ENCODE measurements at regions not wholly inside any gene's neighbourhood (a gene's known extent, or its start where the extent isn't known, plus 50 kb on each side); places are given as distances from the start of the nearest gene placed in this dataset.

GRCh38 chr13:110773480-110773879 lies 60.0 kb downstream of the ING1 start:
- no peaks in the 10 kb centered on the region for H3K4me1 Mint-ChIP-seq (ENCODE audit: low read depth)
- no peaks in the 10 kb centered on the region for H3K9me3 Mint-ChIP-seq
- no peak overlapping the region for H3K27ac Mint-ChIP-seq
- peaks cover 34% of the 10 kb centered on the region for H3K27me3 Mint-ChIP-seq (ENCODE audit: low read depth)
- H3K36me3 Mint-ChIP-seq (ENCODE audit: low read depth) = no peaks in the 10 kb centered on the region
- H3K4me3 Mint-ChIP-seq = no peak overlapping the region

DNA sequence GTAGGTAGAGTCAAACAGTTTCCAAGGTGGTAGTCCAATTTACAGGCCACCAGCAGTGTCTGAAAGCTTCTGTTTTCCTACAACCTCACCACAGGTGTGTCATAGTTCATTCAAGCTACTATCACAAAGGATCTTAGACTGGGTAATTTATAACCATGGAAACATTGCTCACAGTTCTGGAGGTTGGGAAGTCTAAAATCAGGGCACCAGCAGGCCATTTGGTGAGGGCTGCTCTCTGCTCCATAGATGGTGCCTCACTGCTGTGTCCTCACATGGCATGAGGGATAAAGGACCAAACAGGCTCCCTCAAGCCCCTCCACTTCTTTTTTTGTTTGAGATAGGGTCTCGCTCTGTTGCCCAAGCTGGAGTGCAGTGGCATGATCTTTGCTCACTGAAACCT lies 60.6 kb downstream of the ING1 start:
- no peak overlapping the region for H3K27ac Mint-ChIP-seq
- H3K4me1 Mint-ChIP-seq (ENCODE audit: low read depth) = no peaks in the 10 kb centered on the region
- no peak overlapping the region for H3K4me3 Mint-ChIP-seq
- H3K36me3 Mint-ChIP-seq (ENCODE audit: low read depth) = no peaks in the 10 kb centered on the region
- H3K27me3 Mint-ChIP-seq (ENCODE audit: low read depth) = peaks cover 32% of the 10 kb centered on the region
- no peaks in the 10 kb centered on the region for H3K9me3 Mint-ChIP-seq

DNA sequence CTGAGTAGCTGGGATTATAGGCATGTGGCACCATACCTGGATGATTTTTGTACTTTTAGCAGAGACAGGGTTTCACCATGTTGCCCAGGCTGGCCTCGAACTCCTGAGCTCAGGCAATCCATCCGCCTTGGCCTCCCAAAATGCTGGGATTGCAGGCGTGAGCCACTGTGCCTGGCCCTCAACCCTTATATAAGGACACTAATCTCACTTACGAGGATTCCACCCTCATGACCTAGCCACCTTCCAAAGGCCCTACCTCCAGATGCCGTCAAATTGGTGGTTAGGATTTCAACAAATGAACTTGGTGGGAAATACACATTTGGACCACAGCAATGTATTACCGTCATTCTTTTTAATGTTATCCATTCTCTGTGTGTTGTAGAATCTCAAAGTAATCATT lies 61.0 kb downstream of the ING1 start:
- H3K27ac Mint-ChIP-seq = no peak overlapping the region
- H3K9me3 Mint-ChIP-seq = no peaks in the 10 kb centered on the region
- H3K27me3 Mint-ChIP-seq (ENCODE audit: low read depth) = peaks cover 32% of the 10 kb centered on the region
- no peak overlapping the region for H3K4me3 Mint-ChIP-seq
- H3K36me3 Mint-ChIP-seq (ENCODE audit: low read depth) = no peaks in the 10 kb centered on the region
- H3K4me1 Mint-ChIP-seq (ENCODE audit: low read depth) = no peaks in the 10 kb centered on the region

DNA sequence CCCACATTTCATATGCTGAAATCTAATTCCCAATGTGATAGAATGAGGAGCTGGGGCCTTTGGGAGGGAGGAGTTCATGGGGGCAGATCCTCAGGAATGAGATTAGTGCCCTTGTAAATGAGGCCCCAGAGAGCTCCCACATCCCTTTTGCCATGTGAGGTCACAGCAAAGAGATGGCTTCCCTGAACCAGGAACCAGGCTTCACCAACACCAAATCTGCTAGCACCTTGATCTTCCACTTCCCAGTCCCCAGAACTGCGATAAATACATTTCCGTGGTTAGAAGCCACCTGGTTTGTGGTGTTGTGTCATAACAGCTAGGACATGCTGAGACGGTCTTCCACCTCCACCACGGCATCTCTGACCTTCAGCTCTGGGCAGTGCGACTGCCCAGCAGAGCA lies 62.1 kb downstream of the ING1 start:
- Mint-ChIP-seq H3K27me3 (ENCODE audit: low read depth) (peaks cover 27% of the 10 kb centered on the region), H3K9me3 (peaks cover 4% of the 10 kb centered on the region)

GRCh38 chr13:110777251-110777820 lies 63.8 kb downstream of the ING1 start:
- H3K9me3 Mint-ChIP-seq = peaks cover 12% of the 10 kb centered on the region
- H3K4me3 Mint-ChIP-seq = no peak overlapping the region
- no peaks in the 10 kb centered on the region for H3K4me1 Mint-ChIP-seq (ENCODE audit: low read depth)
- H3K36me3 Mint-ChIP-seq (ENCODE audit: low read depth) = no peaks in the 10 kb centered on the region
- peaks cover 27% of the 10 kb centered on the region for H3K27me3 Mint-ChIP-seq (ENCODE audit: low read depth)
- no peak overlapping the region for H3K27ac Mint-ChIP-seq

More for the DNA sequence above, 62.1 kb downstream of the ING1 start:
- no peak overlapping the region for H3K27ac Mint-ChIP-seq
- H3K36me3 Mint-ChIP-seq (ENCODE audit: low read depth) = no peaks in the 10 kb centered on the region
- no peak overlapping the region for H3K4me3 Mint-ChIP-seq
- H3K4me1 Mint-ChIP-seq (ENCODE audit: low read depth) = no peaks in the 10 kb centered on the region

GRCh38 chr13:110779022-110779421 lies 65.5 kb downstream of the ING1 start:
- no peaks in the 10 kb centered on the region for H3K4me1 Mint-ChIP-seq (ENCODE audit: low read depth)
- no peak overlapping the region for H3K4me3 Mint-ChIP-seq
- no peak overlapping the region for H3K27ac Mint-ChIP-seq
- no peaks in the 10 kb centered on the region for H3K36me3 Mint-ChIP-seq (ENCODE audit: low read depth)
- H3K9me3 Mint-ChIP-seq = peaks cover 17% of the 10 kb centered on the region
- H3K27me3 Mint-ChIP-seq (ENCODE audit: low read depth) = peaks cover 32% of the 10 kb centered on the region

GRCh38 chr13:110780422-110780821 lies 66.9 kb downstream of the ING1 start:
- H3K4me1 Mint-ChIP-seq (ENCODE audit: low read depth) = no peaks in the 10 kb centered on the region
- no peak overlapping the region for H3K27ac Mint-ChIP-seq
- peaks cover 17% of the 10 kb centered on the region for H3K9me3 Mint-ChIP-seq

GRCh38 chr13:110782185-110782584 lies 68.7 kb downstream of the ING1 start:
- Mint-ChIP-seq H3K27ac (no peak overlapping the region), H3K4me3 (no peak overlapping the region), H3K27me3 (ENCODE audit: low read depth) (peaks cover 40% of the 10 kb centered on the region), H3K4me1 (ENCODE audit: low read depth) (no peaks in the 10 kb centered on the region), H3K9me3 (peaks cover 17% of the 10 kb centered on the region), H3K36me3 (ENCODE audit: low read depth) (no peaks in the 10 kb centered on the region)

More at GRCh38 chr13:110780422-110780821, 66.9 kb downstream of the ING1 start:
- Mint-ChIP-seq H3K27me3 (ENCODE audit: low read depth) (peaks cover 36% of the 10 kb centered on the region), H3K4me3 (no peak overlapping the region), H3K36me3 (ENCODE audit: low read depth) (no peaks in the 10 kb centered on the region)

DNA sequence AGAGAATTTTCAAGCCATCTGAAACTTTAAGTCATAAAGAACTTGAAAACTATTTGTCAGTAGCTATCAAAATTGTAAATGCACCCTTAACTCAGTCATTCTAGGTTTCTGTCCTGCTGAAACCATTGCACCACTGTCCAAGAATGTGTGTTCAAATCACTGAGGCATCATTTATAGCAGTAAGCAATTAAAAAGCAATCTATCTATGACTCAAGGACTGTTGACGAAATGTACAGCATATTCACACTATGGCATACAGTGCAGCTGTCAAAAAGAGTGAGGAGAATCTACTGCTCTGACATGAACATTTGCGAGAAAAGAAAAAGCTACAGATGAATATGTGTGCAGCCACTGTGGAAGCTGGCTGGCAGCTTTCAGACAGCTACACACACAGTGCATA lies 71.2 kb downstream of the ING1 start:
- Mint-ChIP-seq H3K9me3 (peaks cover 17% of the 10 kb centered on the region), H3K27me3 (ENCODE audit: low read depth) (peaks cover 36% of the 10 kb centered on the region), H3K4me1 (ENCODE audit: low read depth) (no peaks in the 10 kb centered on the region), H3K4me3 (no peak overlapping the region), H3K27ac (no peak overlapping the region), H3K36me3 (ENCODE audit: low read depth) (no peaks in the 10 kb centered on the region)

- H3K27ac Mint-ChIP-seq = no peak overlapping the region
Measured at GRCh38 chr13:110788778-110789177, 75.3 kb downstream of the ING1 start.

GRCh38 chr13:110789871-110790270 lies 76.4 kb downstream of the ING1 start:
- peaks cover 3% of the 10 kb centered on the region for H3K36me3 Mint-ChIP-seq (ENCODE audit: low read depth)
- no peak overlapping the region for H3K4me3 Mint-ChIP-seq
- no peaks in the 10 kb centered on the region for H3K4me1 Mint-ChIP-seq (ENCODE audit: low read depth)
- peaks cover 23% of the 10 kb centered on the region for H3K27me3 Mint-ChIP-seq (ENCODE audit: low read depth)
- H3K27ac Mint-ChIP-seq = no peak overlapping the region
- H3K9me3 Mint-ChIP-seq = peaks cover 16% of the 10 kb centered on the region

More at GRCh38 chr13:110788778-110789177, 75.3 kb downstream of the ING1 start:
- H3K4me1 Mint-ChIP-seq (ENCODE audit: low read depth) = no peaks in the 10 kb centered on the region
- H3K36me3 Mint-ChIP-seq (ENCODE audit: low read depth) = no peaks in the 10 kb centered on the region
- peaks cover 30% of the 10 kb centered on the region for H3K27me3 Mint-ChIP-seq (ENCODE audit: low read depth)
- H3K9me3 Mint-ChIP-seq = peaks cover 16% of the 10 kb centered on the region
- no peak overlapping the region for H3K4me3 Mint-ChIP-seq

- Mint-ChIP-seq H3K9me3 (peaks cover 16% of the 10 kb centered on the region), H3K27me3 (ENCODE audit: low read depth) (peaks cover 19% of the 10 kb centered on the region), H3K4me1 (ENCODE audit: low read depth) (no peaks in the 10 kb centered on the region), H3K27ac (no peak overlapping the region), H3K4me3 (no peak overlapping the region), H3K36me3 (ENCODE audit: low read depth) (peaks cover 3% of the 10 kb centered on the region)
Measured at GRCh38 chr13:110790371-110790770, 76.9 kb downstream of the ING1 start.

DNA sequence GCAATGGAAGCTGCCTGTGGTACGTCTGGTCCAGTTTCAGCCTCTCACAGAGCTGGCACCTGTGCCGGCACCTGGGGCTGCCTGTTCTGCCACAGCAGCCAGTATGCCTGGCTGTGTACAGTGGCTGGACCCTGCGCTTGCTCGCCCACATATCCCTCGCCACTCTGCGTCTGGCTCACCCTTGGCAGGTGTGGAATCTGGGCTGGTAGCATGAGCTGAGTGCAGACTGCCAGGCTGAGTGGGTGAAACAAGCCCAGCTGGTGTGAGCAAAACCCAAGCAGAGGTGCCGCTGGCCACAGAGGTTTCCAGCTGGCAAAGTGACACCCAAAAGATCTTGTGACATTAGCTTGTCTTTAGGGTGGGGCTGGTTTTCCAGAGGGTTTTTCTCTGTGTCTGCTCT lies 80.7 kb downstream of the ING1 start:
- H3K9me3 Mint-ChIP-seq = peaks cover 16% of the 10 kb centered on the region
- H3K27ac Mint-ChIP-seq = no peak overlapping the region
- H3K4me1 Mint-ChIP-seq (ENCODE audit: low read depth) = no peaks in the 10 kb centered on the region
- H3K36me3 Mint-ChIP-seq (ENCODE audit: low read depth) = peaks cover 3% of the 10 kb centered on the region
- H3K27me3 Mint-ChIP-seq (ENCODE audit: low read depth) = peaks cover 26% of the 10 kb centered on the region
- no peak overlapping the region for H3K4me3 Mint-ChIP-seq

DNA sequence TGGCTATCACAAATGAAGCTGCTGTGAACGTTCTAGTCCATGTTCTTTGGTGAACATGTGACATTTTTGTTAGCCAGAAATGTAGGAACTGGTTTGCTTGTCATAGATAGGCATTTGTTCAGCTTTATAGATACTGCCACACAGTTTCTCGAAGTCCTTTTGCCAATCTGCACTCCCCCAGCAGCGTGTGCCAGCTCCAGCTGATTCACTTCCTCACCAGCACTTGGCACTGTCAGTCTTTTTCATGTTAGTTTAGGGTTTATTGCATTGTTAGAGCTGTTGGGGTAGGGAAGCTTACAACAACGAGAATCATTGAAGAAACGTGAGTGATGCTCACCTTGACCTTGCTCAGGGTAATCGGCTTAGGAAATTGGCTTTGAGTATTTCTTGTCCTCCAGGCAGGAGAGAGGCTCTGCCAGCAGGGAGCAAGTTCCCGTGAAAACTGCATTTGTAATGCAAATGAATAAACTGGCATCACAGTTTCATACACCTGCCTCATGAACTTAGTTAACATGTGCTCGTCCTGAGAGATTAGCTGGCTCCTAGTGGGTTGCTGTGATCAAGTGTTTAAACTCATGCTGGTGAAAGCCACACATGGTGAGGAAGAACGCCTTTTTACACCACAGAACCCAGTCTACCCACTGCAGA lies 83.9 kb downstream of the ING1 start:
- H3K9me3 Mint-ChIP-seq = peaks cover 4% of the 10 kb centered on the region
- H3K36me3 Mint-ChIP-seq (ENCODE audit: low read depth) = peaks cover 3% of the 10 kb centered on the region
- no peak overlapping the region for H3K27ac Mint-ChIP-seq
- H3K27me3 Mint-ChIP-seq (ENCODE audit: low read depth) = peaks cover 35% of the 10 kb centered on the region
- peaks cover 6% of the 10 kb centered on the region for H3K4me1 Mint-ChIP-seq (ENCODE audit: low read depth)
- H3K4me3 Mint-ChIP-seq = no peak overlapping the region

GRCh38 chr13:110798081-110798994 lies 84.8 kb downstream of the ING1 start:
- no peak overlapping the region for H3K4me3 Mint-ChIP-seq
- H3K4me1 Mint-ChIP-seq (ENCODE audit: low read depth) = peaks cover 6% of the 10 kb centered on the region
- no peak overlapping the region for H3K27ac Mint-ChIP-seq
- H3K36me3 Mint-ChIP-seq (ENCODE audit: low read depth) = peaks cover 3% of the 10 kb centered on the region
- peaks cover 35% of the 10 kb centered on the region for H3K27me3 Mint-ChIP-seq (ENCODE audit: low read depth)
- H3K9me3 Mint-ChIP-seq = no peaks in the 10 kb centered on the region
